HepG2 (cell line): ENCODE measurements at regions not wholly inside any gene's neighbourhood (a gene's known extent, or its start where the extent isn't known, plus 50 kb on each side); places are given as distances from the start of the nearest gene placed in this dataset.

Experiments
- ATAC-seq: fragments of 200-7000 bp; cut with Tn5 transposase; 3 replicates; pipeline ENCODE4 v1.9.1; 2020; ENCODE audit warnings: mild to moderate bottlenecking, moderate library complexity
- BruUV-seq: library from RNA; stranded (reverse); fragments of 400-500 nt; replicated peaks from 2 replicates; lab custom pipeline; 2021; lab: Mats Ljungman, UMichigan
- CTCF ChIA-PET: fragments of 300-600 bp; formaldehyde crosslinking; extraction: SDS; loops from one replicate; lab custom pipeline; 2021; ENCODE audit warnings: low total read pairs, inconsistent platforms, low intra/inter-chr PET ratio; lab: Yijun Ruan, JAX
- POLR2A ChIA-PET: fragments of 350-600 bp; sonication (Branson Sonifier 250); formaldehyde crosslinking; loops from one replicate; lab custom pipeline; 2020; ENCODE audit warnings: antibody characterized with exemption, inconsistent platforms; lab: Yijun Ruan, JAX
- DNase-seq: peaks from one replicate; pipeline ENCODE4 v3.0.0-alpha.2; 2015; ENCODE audit warnings: low spot score
- FAIRE-seq: peaks from 3 replicates; lab custom pipeline; 2011; peaks lifted over from hg19 to GRCh38; lab: Jason Lieb, UNC
- H2AFZ ChIP-seq: one replicate; pipeline ENCODE4 v1.6.1; 2011; ENCODE audit warnings: low read length, inconsistent platforms
- H3K27ac ChIP-seq: fragments of 300-600 bp; 3 replicates; pipeline ENCODE4 v1.8.0; 2011; ENCODE audit warnings: mixed run types, mild to moderate bottlenecking, mixed read lengths, low read length, inconsistent platforms; ENCODE audit not compliant: insufficient read depth; ENCODE audit errors: extremely low read length
- H3K27me3 ChIP-seq, 2 experiments: fragments of 200-600 bp in 1 of 2; 2 replicates in 1 of 2; 3 replicates in 1 of 2; pipeline versions ENCODE4 v1.6.0 to v1.8.0; 2011; ENCODE audit warnings: low read length in 2 of 2, mild to moderate bottlenecking in 2 of 2, moderate library complexity in 2 of 2, inconsistent platforms in 1 of 2; ENCODE audit not compliant: insufficient read depth in 2 of 2, control insufficient read depth in 1 of 2
- H3K36me3 ChIP-seq, 2 experiments: fragments of 200-600 bp in 1 of 2; replicated peaks in 1 of 2; 2 replicates in 1 of 2; 3 replicates in 1 of 2; pipeline versions ENCODE4 v1.5.1 to v1.8.0; 2011; ENCODE audit warnings: low read length in 2 of 2, inconsistent platforms in 1 of 2; ENCODE audit not compliant: insufficient read depth in 2 of 2, control insufficient read depth in 1 of 2
- H3K4me1 ChIP-seq: 2 replicates; pipeline ENCODE4 v1.5.1; 2012; ENCODE audit warnings: low read length, inconsistent platforms; ENCODE audit not compliant: insufficient read depth
- H3K4me2 ChIP-seq: 2 replicates; pipeline ENCODE4 v1.6.0; 2011; ENCODE audit warnings: low read depth, low read length, inconsistent platforms
- H3K4me3 ChIP-seq, 3 experiments: fragments of 200-600 bp in 1 of 3; sonication (generic), shearing (Covaris generic) in 1 of 3; replicated peaks in 1 of 3; 2 replicates each; pipeline ENCODE4 v1.5.1; 2011 to 2016; ENCODE audit warnings: low read length in 3 of 3, inconsistent platforms in 2 of 3, low read depth in 2 of 3, mild to moderate bottlenecking in 2 of 3, control low read depth in 1 of 3, mixed read lengths in 1 of 3; ENCODE audit not compliant: insufficient read depth in 1 of 3
- H3K79me2 ChIP-seq: one replicate; pipeline ENCODE4 v1.6.1; 2011; ENCODE audit warnings: low read length, inconsistent platforms; ENCODE audit not compliant: insufficient read depth
- H3K9ac ChIP-seq: 2 replicates; pipeline ENCODE4 v1.6.0; 2011; ENCODE audit warnings: mild to moderate bottlenecking, low read depth, low read length, inconsistent platforms; ENCODE audit not compliant: insufficient read depth
- H3K9me3 ChIP-seq: 2 replicates; pipeline ENCODE4 v1.5.1; 2012; ENCODE audit warnings: mild to moderate bottlenecking, low read length
- H4K20me1 ChIP-seq: 2 replicates; pipeline ENCODE4 v1.6.0; 2011; ENCODE audit warnings: inconsistent platforms, mild to moderate bottlenecking, low read length, moderate library complexity; ENCODE audit not compliant: insufficient read depth
- AKAP8 ChIP-seq: sonication (generic); formaldehyde crosslinking; IDR thresholded peaks from 2 replicates; pipeline ENCODE4 v1.5.1; 2020; ENCODE audit warnings: mild to moderate bottlenecking, missing genetic modification reagents
- ATF3 ChIP-seq: sonication (generic); formaldehyde crosslinking; IDR thresholded peaks from 2 replicates; pipeline ENCODE4 v1.4.0; 2020; ENCODE audit warnings: missing genetic modification reagents
- THAP8 ChIP-seq: sonication (generic); formaldehyde crosslinking; IDR thresholded peaks from 2 replicates; pipeline ENCODE4 v1.5.1; 2020; ENCODE audit warnings: missing genetic modification reagents, mild to moderate bottlenecking, borderline replicate concordance
- TOPORS ChIP-seq: sonication (generic); formaldehyde crosslinking; IDR thresholded peaks from 2 replicates; pipeline ENCODE4 v1.8.0; 2023; ENCODE audit warnings: mild to moderate bottlenecking, missing genetic modification reagents
- ZBTB34 ChIP-seq: sonication (generic); formaldehyde crosslinking; IDR thresholded peaks from 2 replicates; pipeline ENCODE4 v1.8.0; 2022; ENCODE audit warnings: mild to moderate bottlenecking, missing genetic modification reagents
- ZBTB8A ChIP-seq: sonication (generic); formaldehyde crosslinking; IDR thresholded peaks from 2 replicates; pipeline ENCODE4 v1.4.0; 2020; ENCODE audit warnings: mild to moderate bottlenecking, low read depth, missing genetic modification reagents, borderline replicate concordance
- ZFX ChIP-seq: sonication (generic); formaldehyde crosslinking; IDR thresholded peaks from 2 replicates; pipeline ENCODE4 v1.4.0; 2020; ENCODE audit warnings: mild to moderate bottlenecking, low read depth, missing genetic modification reagents, moderate library complexity
- ZNF382 ChIP-seq: sonication (generic); formaldehyde crosslinking; IDR thresholded peaks from 2 replicates; pipeline ENCODE4 v1.5.0; 2020; ENCODE audit warnings: missing genetic modification reagents, mild to moderate bottlenecking, borderline replicate concordance
- ZNF383 ChIP-seq: sonication (generic); formaldehyde crosslinking; IDR thresholded peaks from 2 replicates; pipeline ENCODE4 v1.4.0; 2020; ENCODE audit warnings: missing genetic modification reagents, mild to moderate bottlenecking, borderline replicate concordance
- ZNF441 ChIP-seq: sonication (generic); formaldehyde crosslinking; IDR thresholded peaks from 2 replicates; pipeline ENCODE4 v1.7.0; 2021; ENCODE audit warnings: missing genetic modification reagents, borderline replicate concordance
- ZNF496 ChIP-seq: sonication (generic); formaldehyde crosslinking; IDR thresholded peaks from 2 replicates; pipeline ENCODE4 v1.8.1; 2023; ENCODE audit warnings: mild to moderate bottlenecking, moderate library complexity, missing genetic modification reagents; ENCODE audit not compliant: insufficient replicate concordance
- ZNF513 ChIP-seq: sonication (generic); formaldehyde crosslinking; conservative IDR thresholded peaks from 2 replicates; pipeline ENCODE4 v1.5.0; 2020; ENCODE audit warnings: missing genetic modification reagents
- ZNF562 ChIP-seq: sonication (generic); formaldehyde crosslinking; IDR thresholded peaks from 2 replicates; pipeline ENCODE4 v1.8.0; 2022; ENCODE audit warnings: missing genetic modification reagents, borderline replicate concordance
- ZNF766 ChIP-seq: sonication (generic); formaldehyde crosslinking; IDR thresholded peaks from 2 replicates; pipeline ENCODE4 v1.5.0; 2020; ENCODE audit warnings: missing genetic modification reagents, borderline replicate concordance
- ZNF773 ChIP-seq: sonication (generic); formaldehyde crosslinking; IDR thresholded peaks from 2 replicates; pipeline ENCODE4 v1.4.0; 2020; ENCODE audit warnings: missing genetic modification reagents, borderline replicate concordance
- ZNF841 ChIP-seq: sonication (generic); formaldehyde crosslinking; IDR thresholded peaks from 2 replicates; pipeline ENCODE4 v1.8.1; 2023; ENCODE audit warnings: missing genetic modification reagents, borderline replicate concordance
- ZSCAN31 ChIP-seq: sonication (generic); formaldehyde crosslinking; IDR thresholded peaks from 2 replicates; pipeline ENCODE4 v1.5.0; 2020; ENCODE audit warnings: low read depth, mild to moderate bottlenecking, missing genetic modification reagents
- WGBS: methylation state at CpG from one replicate; pipeline ENCODE4 v1.1.6; 2017; ENCODE audit warnings: low lambda C conversion rate; 5-methylcytosine and 5-hydroxymethylcytosine counted together
- in situ Hi-C: cut with HindIII; loops from 2 replicates; pipeline ENCODE4 v1.10.0; 2017; ENCODE audit warnings: low pct_unique_long_range_greater_than_20kb; ENCODE audit not compliant: extremely low pct_ligation_motif_present
- intact Hi-C: fragments of 100-400 bp; cut with micrococcal nuclease; formaldehyde crosslinking; loops from one replicate; pipeline ENCODE4 v1.10.0; 2022; ENCODE audit not compliant: unreplicated experiment

- no peaks in the 10 kb centered on the region for H3K36me3 ChIP-seq
- no TSS peak for BruUV-seq
- 76% methylated on average over 3 of the region's 5 CpGs for WGBS
- no peak for ATAC-seq
- H3K27ac ChIP-seq = no peak overlapping the region
- no peaks in the 10 kb centered on the region for H3K9me3 ChIP-seq
- intact Hi-C loops = no loop called here
- ChIA-PET POLR2A (no interaction called here), CTCF (no interaction called here)
- no peak overlapping the region for H2AFZ ChIP-seq
- no peak overlapping the region for H3K4me3 ChIP-seq
- H3K79me2 ChIP-seq = no peaks in the 10 kb centered on the region
- TF ChIP-seq THAP8 (CRISPR knock-in tag) (no peak), AKAP8 (no peak), ZFX (CRISPR knock-in tag) (no peak), ZNF382 (CRISPR knock-in tag) (no peak), ZNF496 (no peak), ZNF383 (CRISPR knock-in tag) (no peak), ZBTB34 (CRISPR knock-in tag) (no peak), ZNF562 (no peak), ZSCAN31 (CRISPR knock-in tag) (no peak), TOPORS (CRISPR knock-in tag) (no peak), ATF3 (no peak), ZNF773 (CRISPR knock-in tag) (no peak), ZNF766 (CRISPR knock-in tag) (no peak), ZNF441 (CRISPR knock-in tag) (no peak), ZNF513 (no peak), ZBTB8A (CRISPR knock-in tag) (no peak), ZNF841 (CRISPR knock-in tag) (no peak)
- TF ChIP-seq, all 625 proteins: peak for 0
- Histone ChIP-seq H3K27me3 (no peaks in the 10 kb centered on the region), H4K20me1 (no peaks in the 10 kb centered on the region), H3K4me2 (no peak overlapping the region), H3K4me1 (peaks cover 21% of the 10 kb centered on the region), H3K9ac (no peak overlapping the region)
- in situ Hi-C loops = no loop called here
- FAIRE-seq (no peak), DNase-seq (no peak)
Measured at GRCh38 chr10:88064608-88065382, 201.4 kb downstream of the PTEN start.
